Keratinocyte (primary cell): ENCODE measurements at regions not wholly inside any gene's neighbourhood (a gene's known extent, or its start where the extent isn't known, plus 50 kb on each side); places are given as distances from the start of the nearest gene placed in this dataset.
"Not testable (repeated sequence)": the region's sequence is repeated elsewhere in the genome, so short reads cannot be mapped to it uniquely, and the experiment has no call there.

Experiments
- EZH2 ChIP-seq: IDR thresholded peaks from one replicate; pipeline ENCODE4 v1.6.1; 2012; ENCODE audit warnings: inconsistent platforms, mild to moderate bottlenecking, low read length, moderate library complexity
- TF ChIP-seq, protein P1 (sequence below), 3 experiments: IDR thresholded peaks in 1 of 3; conservative IDR thresholded peaks in 1 of 3; optimal IDR thresholded peaks in 1 of 3; 2 replicates in 2 of 3; 3 replicates in 1 of 3; pipeline versions ENCODE3 to v1.5.1; 2011; ENCODE audit warnings: low read length in 3 of 3, mild to moderate bottlenecking in 3 of 3, moderate library complexity in 2 of 3, control low read depth in 1 of 3, inconsistent platforms in 1 of 3; ENCODE audit not compliant: insufficient read depth in 2 of 3; ENCODE audit errors: extremely low read depth in 1 of 3

DNA sequence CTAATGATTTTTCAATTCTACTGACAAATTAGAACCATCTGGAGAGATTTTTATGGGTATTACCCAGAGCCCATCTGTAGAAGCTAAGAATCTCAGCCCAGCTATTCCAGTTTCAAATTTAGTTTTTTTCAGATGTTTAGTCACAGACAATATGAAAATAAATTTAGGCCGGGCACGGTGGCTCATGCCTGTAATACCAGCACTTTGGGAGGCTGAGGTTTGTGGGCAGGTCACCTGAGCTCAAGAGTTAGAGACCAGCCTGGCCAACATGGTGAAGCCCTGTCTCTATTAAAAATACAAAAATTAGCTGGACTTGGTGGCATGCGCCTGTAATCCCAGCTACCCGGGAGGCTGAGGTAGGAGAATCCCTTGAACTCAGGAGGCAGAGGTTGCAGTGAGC lies 545.9 kb downstream of the PCDH7 start:
- TF ChIP-seq EZH2 = not testable (repeated sequence)
- TF ChIP-seq, protein P1, sequence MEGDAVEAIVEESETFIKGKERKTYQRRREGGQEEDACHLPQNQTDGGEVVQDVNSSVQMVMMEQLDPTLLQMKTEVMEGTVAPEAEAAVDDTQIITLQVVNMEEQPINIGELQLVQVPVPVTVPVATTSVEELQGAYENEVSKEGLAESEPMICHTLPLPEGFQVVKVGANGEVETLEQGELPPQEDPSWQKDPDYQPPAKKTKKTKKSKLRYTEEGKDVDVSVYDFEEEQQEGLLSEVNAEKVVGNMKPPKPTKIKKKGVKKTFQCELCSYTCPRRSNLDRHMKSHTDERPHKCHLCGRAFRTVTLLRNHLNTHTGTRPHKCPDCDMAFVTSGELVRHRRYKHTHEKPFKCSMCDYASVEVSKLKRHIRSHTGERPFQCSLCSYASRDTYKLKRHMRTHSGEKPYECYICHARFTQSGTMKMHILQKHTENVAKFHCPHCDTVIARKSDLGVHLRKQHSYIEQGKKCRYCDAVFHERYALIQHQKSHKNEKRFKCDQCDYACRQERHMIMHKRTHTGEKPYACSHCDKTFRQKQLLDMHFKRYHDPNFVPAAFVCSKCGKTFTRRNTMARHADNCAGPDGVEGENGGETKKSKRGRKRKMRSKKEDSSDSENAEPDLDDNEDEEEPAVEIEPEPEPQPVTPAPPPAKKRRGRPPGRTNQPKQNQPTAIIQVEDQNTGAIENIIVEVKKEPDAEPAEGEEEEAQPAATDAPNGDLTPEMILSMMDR (optimal IDR thresholded peaks at IDR 0.05 in 1 of 3, IDR thresholded peaks at IDR 0.05 in 1 of 3, conservative IDR thresholded peaks at IDR 0.05 in 1 of 3; ENCODE audit: extremely low read depth in 1 of 3, insufficient read depth in 2 of 3, low read length in 3 of 3) = not testable (repeated sequence)
